ENCODE measurements at regions not wholly inside any gene's neighbourhood (a gene's known extent, or its start where the extent isn't known, plus 50 kb on each side); places are given as distances from the start of the nearest gene placed in this dataset.
"Not testable (repeated sequence)": the region's sequence is repeated elsewhere in the genome, so short reads cannot be mapped to it uniquely, and the experiment has no call there.

DNA sequence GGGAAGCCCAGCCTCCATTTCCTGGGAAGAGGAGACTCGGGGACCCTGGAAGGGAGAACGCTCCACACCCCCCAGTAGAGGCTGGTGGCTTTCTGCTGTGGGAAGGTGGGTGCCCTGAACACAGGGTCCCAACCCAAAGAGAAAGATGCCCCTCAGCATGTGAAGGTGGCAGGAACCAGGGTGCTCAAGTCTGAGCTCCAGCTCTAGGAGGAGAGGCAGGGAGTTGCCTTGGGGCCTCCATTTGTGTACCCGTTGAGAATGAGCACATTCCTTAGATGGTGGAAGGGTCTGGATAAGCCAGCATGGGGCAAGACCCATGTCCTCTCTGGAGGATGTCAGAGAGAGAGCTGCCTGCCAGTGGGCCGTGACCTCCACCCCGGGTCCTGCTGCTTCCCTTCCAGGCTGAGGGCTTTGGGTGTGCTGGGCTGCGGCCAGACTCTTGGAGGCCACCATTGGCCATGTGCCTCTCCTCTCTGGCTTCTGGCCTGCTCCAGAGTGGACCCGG lies 212.4 kb downstream of the TBC1D2B start:
- Histone ChIP-seq H3K4me3 (ENCODE audit: low read depth, low read length) (no peak overlapping the region), H3K27me3 (no peaks in the 10 kb centered on the region), H3K36me3 (no peaks in the 10 kb centered on the region), H3K4me1 (peaks cover 17% of the 10 kb centered on the region), H3K9me3 (no peaks in the 10 kb centered on the region)
- TF ChIP-seq, protein P1, sequence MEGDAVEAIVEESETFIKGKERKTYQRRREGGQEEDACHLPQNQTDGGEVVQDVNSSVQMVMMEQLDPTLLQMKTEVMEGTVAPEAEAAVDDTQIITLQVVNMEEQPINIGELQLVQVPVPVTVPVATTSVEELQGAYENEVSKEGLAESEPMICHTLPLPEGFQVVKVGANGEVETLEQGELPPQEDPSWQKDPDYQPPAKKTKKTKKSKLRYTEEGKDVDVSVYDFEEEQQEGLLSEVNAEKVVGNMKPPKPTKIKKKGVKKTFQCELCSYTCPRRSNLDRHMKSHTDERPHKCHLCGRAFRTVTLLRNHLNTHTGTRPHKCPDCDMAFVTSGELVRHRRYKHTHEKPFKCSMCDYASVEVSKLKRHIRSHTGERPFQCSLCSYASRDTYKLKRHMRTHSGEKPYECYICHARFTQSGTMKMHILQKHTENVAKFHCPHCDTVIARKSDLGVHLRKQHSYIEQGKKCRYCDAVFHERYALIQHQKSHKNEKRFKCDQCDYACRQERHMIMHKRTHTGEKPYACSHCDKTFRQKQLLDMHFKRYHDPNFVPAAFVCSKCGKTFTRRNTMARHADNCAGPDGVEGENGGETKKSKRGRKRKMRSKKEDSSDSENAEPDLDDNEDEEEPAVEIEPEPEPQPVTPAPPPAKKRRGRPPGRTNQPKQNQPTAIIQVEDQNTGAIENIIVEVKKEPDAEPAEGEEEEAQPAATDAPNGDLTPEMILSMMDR (IDR thresholded peaks at IDR 0.05; ENCODE audit: low read depth, low read length): no peak
- no peak for DNase-seq

DNA sequence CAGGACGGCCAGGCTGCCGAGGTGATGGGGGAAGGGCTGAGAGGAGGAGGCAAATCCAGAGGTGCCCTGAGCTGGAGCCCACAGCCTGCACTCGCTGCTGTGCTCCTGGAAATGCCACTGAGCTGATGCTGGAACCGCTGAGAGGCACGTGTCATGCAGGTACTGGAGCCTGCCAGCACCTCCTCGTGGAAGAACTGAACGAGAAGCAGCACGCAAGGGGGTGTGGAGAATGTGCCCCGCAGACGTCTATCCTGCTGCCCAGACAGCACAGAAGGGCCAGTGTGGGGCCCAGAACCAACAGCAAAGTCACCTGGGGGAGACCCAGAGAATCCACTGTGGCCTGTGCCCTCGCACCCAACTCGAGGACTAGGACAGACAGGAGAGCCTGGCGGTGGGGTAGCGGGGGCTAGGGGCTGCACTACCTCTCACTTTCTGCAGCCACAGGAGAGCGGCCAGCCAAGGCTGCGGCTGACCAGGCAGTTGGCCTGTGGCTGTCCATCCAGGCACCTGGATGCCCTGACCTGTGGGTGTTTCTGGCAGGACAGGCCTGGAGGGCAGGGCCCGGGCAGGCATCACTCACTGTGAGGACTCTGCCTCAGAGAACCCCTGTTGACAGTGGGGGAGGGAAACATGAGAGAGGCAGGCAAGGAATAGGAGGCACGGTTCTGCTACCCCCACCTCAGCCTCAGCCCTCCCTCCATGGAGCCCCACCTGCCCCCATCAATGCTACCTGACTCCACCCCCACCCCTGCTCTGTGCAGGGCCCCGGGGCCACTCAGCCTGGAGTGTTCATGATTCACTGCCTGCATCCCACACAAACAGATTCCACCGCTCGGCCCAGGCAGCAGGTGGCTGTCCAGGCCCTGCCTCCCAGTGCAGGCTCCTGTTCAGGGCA lies 213.1 kb downstream of the TBC1D2B start:
- peaks cover 17% of the 10 kb centered on the region for H3K4me1 ChIP-seq
- no peaks in the 10 kb centered on the region for H3K9me3 ChIP-seq
- TF ChIP-seq, protein P1 (IDR thresholded peaks at IDR 0.05; ENCODE audit: low read depth, low read length): no peak
- DNase-seq: no peak
- H3K4me3 ChIP-seq (ENCODE audit: low read depth, low read length): no peak overlapping the region
- H3K36me3 ChIP-seq: no peaks in the 10 kb centered on the region
- H3K27me3 ChIP-seq: no peaks in the 10 kb centered on the region

DNA sequence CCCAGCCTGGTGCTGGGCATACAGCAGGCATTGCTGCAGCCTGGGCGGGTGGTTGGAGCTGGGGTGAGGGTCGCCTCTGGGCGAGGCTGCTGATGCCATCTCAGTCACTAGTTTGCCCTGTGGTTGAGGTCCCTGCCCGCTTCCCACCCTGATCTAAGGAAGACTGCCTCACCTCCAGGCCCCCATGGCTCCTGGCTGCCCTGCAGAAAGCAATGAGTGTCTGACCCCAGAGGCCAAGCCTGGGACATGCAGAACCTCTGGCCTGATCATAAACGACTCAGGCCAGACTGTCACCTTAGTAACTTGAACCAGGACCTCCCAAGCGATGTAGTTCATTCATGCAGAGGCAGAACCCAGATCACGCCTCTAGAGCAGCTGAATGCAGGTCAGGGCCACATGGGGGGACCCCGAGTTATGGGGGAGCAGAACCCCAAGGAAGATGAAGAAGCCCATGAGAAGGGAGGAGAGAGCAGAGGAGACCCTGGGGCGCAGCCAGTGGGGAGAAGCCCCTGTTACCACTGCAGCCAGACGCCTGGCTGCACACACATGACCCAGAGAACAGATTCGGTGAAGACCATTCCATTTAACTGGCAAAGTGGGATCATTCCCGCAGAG lies 213.9 kb downstream of the TBC1D2B start:
- TF ChIP-seq, protein P1 (IDR thresholded peaks at IDR 0.05; ENCODE audit: low read depth, low read length): no peak

DNA sequence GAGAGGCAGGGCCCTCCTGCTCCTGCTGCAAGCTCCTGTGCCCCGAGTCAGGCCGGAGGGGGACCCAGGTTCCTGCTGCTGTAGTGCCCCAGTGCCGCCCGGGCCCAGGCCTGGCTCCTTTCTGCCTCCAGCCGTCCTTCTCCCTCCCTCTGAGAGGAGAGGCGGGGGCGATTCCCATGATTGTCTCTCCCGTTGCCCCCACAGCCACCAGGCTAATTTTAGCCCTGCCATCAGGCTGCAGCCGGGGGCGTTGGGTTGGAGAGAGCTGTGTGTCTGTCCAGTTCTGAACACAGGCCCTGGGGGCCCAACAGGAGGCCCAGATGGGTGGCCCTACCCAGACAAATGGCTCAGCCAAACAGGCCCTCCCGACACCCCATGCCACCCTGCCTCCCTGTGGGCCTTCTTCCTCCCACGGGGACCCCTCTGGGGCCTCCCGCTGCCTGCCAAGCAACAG lies 214.8 kb downstream of the TBC1D2B start:
- TF ChIP-seq, protein P1 (IDR thresholded peaks at IDR 0.05; ENCODE audit: low read depth, low read length): no peak
- no peak overlapping the region for H3K4me3 ChIP-seq (ENCODE audit: low read depth, low read length)
- H3K9me3 ChIP-seq: no peaks in the 10 kb centered on the region
- H3K4me1 ChIP-seq: peaks cover 7% of the 10 kb centered on the region
- no peaks in the 10 kb centered on the region for H3K27me3 ChIP-seq
- DNase-seq: no peak
- H3K36me3 ChIP-seq: no peaks in the 10 kb centered on the region

More for the DNA sequence above, 213.9 kb downstream of the TBC1D2B start:
- H3K9me3 ChIP-seq: no peaks in the 10 kb centered on the region
- no peak overlapping the region for H3K4me3 ChIP-seq (ENCODE audit: low read depth, low read length)
- H3K4me1 ChIP-seq: peaks cover 15% of the 10 kb centered on the region
- no peak for DNase-seq
- H3K27me3 ChIP-seq: no peaks in the 10 kb centered on the region
- H3K36me3 ChIP-seq: no peaks in the 10 kb centered on the region

DNA sequence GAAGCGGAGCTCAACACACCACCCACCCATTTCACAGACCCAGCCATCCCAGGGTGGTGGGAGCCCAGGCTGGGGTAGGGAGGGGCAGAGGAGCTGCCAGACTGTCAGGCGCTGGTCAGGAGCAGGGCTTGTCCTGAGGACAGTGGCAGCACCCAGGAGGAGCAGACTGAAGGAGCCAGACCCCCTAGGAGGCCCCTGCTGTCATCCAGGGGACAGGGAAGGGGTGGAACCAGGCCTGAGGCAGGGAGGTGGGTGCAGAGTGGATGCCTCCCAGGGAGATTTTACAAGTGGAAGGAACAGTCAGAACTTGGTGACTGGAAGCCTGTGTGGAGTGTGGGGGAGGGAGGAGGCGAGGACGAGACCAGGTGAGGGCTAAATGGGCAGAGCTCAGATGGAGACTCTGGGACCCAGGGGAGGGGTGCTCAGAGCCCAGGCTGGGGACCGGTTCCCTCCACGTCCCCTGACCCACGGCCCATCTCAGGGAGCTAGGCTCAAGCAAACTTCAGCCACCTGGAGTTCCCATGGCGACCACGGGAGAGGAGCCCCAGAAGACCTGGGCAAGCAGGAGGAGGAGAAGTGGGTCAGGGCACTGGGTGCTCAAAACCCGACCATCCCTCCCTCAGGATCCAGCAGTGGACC lies 215.4 kb downstream of the TBC1D2B start:
- H3K4me3 ChIP-seq (ENCODE audit: low read depth, low read length); H3K4me1 ChIP-seq; H3K36me3 ChIP-seq; H3K27me3 ChIP-seq; H3K9me3 ChIP-seq; DNase-seq: not testable (repeated sequence)

DNA sequence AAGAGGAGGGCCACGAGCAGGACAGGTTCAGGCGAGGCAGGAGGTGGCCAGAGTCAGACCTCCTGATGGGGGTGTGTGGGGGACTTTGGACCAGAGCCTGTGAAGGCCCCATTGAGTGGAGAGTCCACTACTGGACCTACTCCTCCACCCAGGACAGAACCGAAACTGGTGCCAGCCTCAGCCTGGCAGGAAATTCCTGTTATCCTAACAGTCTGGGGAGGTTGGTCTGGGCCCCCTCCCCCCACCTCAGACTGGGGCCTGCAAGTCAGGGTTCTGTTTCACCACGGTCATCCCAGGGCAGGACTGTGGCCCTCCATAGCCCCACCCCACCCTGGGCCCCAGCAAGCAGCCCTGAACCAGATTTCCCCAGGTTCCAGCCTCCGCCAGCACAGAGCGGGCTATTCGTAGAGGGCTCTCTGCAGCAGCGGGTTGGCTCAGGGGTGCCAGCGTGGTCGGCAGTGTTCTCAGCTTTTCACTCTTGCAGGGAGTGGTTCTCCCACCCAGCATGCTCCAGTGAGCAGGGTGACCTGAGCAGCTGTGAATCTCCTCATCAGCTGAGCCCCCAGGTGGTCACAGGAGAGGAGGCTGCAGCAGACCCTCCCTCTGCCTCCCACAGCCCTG lies 217.3 kb downstream of the TBC1D2B start:
- Histone ChIP-seq H3K9me3 (no peaks in the 10 kb centered on the region), H3K4me1 (no peaks in the 10 kb centered on the region; the same call in 1 of the 2 replicates), H3K4me3 (ENCODE audit: low read depth, low read length) (no peak overlapping the region), H3K36me3 (no peaks in the 10 kb centered on the region), H3K27me3 (no peaks in the 10 kb centered on the region)
- DNase-seq: no peak
- TF ChIP-seq, protein P1 (IDR thresholded peaks at IDR 0.05; ENCODE audit: low read depth, low read length): no peak

All from BE2C (cell line).